H9 (cell line): ENCODE measurements at regions not wholly inside any gene's neighbourhood (a gene's known extent, or its start where the extent isn't known, plus 50 kb on each side); places are given as distances from the start of the nearest gene placed in this dataset.

Source experiments
- DNase-seq: peaks from one replicate; pipeline ENCODE4 v3.0.0-alpha.2; 2017
- H2AFZ ChIP-seq: one replicate; pipeline ENCODE4 v1.6.1; 2013; ENCODE audit warnings: mild to moderate bottlenecking, low read length, control low read depth, moderate library complexity
- H2AK5ac ChIP-seq: 2 replicates; pipeline ENCODE4 v1.6.1; 2013; ENCODE audit warnings: low read length, control low read depth, mixed read lengths; ENCODE audit not compliant: insufficient read length
- H2BK120ac ChIP-seq: one replicate; pipeline ENCODE4 v1.6.1; 2013; ENCODE audit warnings: low read depth, mild to moderate bottlenecking, low read length, control low read depth, inconsistent platforms; ENCODE audit not compliant: poor library complexity, severe bottlenecking
- H2BK12ac ChIP-seq: 2 replicates; pipeline ENCODE4 v1.6.1; 2013; ENCODE audit warnings: low read length, control low read depth, mixed read lengths, low read depth; ENCODE audit not compliant: insufficient read length
- H2BK15ac ChIP-seq: 2 replicates; pipeline ENCODE4 v1.6.1; 2013; ENCODE audit warnings: low read depth, low read length, control low read depth
- H2BK20ac ChIP-seq: one replicate; pipeline ENCODE4 v1.6.1; 2013; ENCODE audit warnings: low read depth, mild to moderate bottlenecking, low read length, control low read depth, inconsistent platforms; ENCODE audit not compliant: poor library complexity, severe bottlenecking
- H2BK5ac ChIP-seq: 2 replicates; pipeline ENCODE4 v1.6.1; 2013; ENCODE audit warnings: low read length, control low read depth, mixed read lengths; ENCODE audit not compliant: insufficient read length
- H3K14ac ChIP-seq: 2 replicates; pipeline ENCODE4 v1.6.1; 2013; ENCODE audit warnings: low read length, control low read depth; ENCODE audit not compliant: insufficient read depth
- H3K18ac ChIP-seq: 2 replicates; pipeline ENCODE4 v1.6.1; 2013; ENCODE audit warnings: low read depth, mild to moderate bottlenecking, mixed read lengths, low read length, control low read depth; ENCODE audit not compliant: insufficient read length
- H3K23ac ChIP-seq: 2 replicates; pipeline ENCODE4 v1.6.1; 2013; ENCODE audit warnings: low read length, control low read depth, mixed read lengths, low read depth; ENCODE audit not compliant: insufficient read length
- H3K23me2 ChIP-seq: 2 replicates; pipeline ENCODE4 v1.6.1; 2013; ENCODE audit warnings: low read depth, mild to moderate bottlenecking, mixed read lengths, low read length, control low read depth; ENCODE audit not compliant: insufficient read length, poor library complexity, severe bottlenecking
- H3K27ac ChIP-seq: 2 replicates; pipeline ENCODE4 v1.5.1; 2013; ENCODE audit warnings: low read length, control low read depth, mixed read lengths, low read depth; ENCODE audit not compliant: insufficient read length
- H3K27me3 ChIP-seq: 2 replicates; pipeline ENCODE4 v1.6.1; 2013; ENCODE audit warnings: low read length, control low read depth, inconsistent platforms; ENCODE audit not compliant: insufficient read depth
- H3K4ac ChIP-seq: 2 replicates; pipeline ENCODE4 v1.6.1; 2013; ENCODE audit warnings: low read depth, mild to moderate bottlenecking, control low read depth, inconsistent platforms, low read length, moderate library complexity
- H3K4me1 ChIP-seq: 2 replicates; pipeline ENCODE4 v1.6.1; 2013; ENCODE audit warnings: low read length, control low read depth, inconsistent platforms; ENCODE audit not compliant: insufficient read depth
- H3K4me2 ChIP-seq: 2 replicates; pipeline ENCODE4 v1.6.1; 2013; ENCODE audit warnings: low read length, control low read depth, mixed read lengths; ENCODE audit not compliant: insufficient read length, insufficient read depth
- H3K56ac ChIP-seq: 2 replicates; pipeline ENCODE4 v1.6.1; 2013; ENCODE audit warnings: low read depth, mild to moderate bottlenecking, mixed read lengths, low read length, control low read depth; ENCODE audit not compliant: insufficient read length
- H3K79me1 ChIP-seq: 2 replicates; pipeline ENCODE4 v1.6.1; 2013; ENCODE audit warnings: low read depth, mild to moderate bottlenecking, moderate library complexity, low read length, control low read depth, inconsistent platforms; ENCODE audit not compliant: insufficient read depth, poor library complexity, severe bottlenecking
- H3K79me2 ChIP-seq: 2 replicates; pipeline ENCODE4 v1.6.1; 2013; ENCODE audit warnings: low read length, control low read depth, inconsistent platforms; ENCODE audit not compliant: insufficient read depth
- H3K9ac ChIP-seq: 2 replicates; pipeline ENCODE4 v1.6.1; 2013; ENCODE audit warnings: low read length, control low read depth, mixed read lengths; ENCODE audit not compliant: insufficient read length; ENCODE audit errors: extremely low read depth
- H3K9me3 ChIP-seq: one replicate; pipeline ENCODE4 v1.6.1; 2013; ENCODE audit warnings: low read depth, low read length, inconsistent platforms; ENCODE audit not compliant: control insufficient read depth
- H3T11ph ChIP-seq: one replicate; pipeline ENCODE4 v1.6.1; 2013; ENCODE audit warnings: mild to moderate bottlenecking, low read length, control low read depth, inconsistent platforms
- H4K20me1 ChIP-seq: one replicate; pipeline ENCODE4 v1.6.1; 2013; ENCODE audit not compliant: control insufficient read depth, insufficient read length, insufficient read depth
- H4K5ac ChIP-seq: 2 replicates; pipeline ENCODE4 v1.6.1; 2013; ENCODE audit warnings: low read depth, mild to moderate bottlenecking, mixed read lengths, low read length, control low read depth; ENCODE audit not compliant: insufficient read length
- H4K8ac ChIP-seq: replicated peaks from 2 replicates; pipeline ENCODE4 v1.6.1; 2013; ENCODE audit warnings: low read length, control low read depth, mixed read lengths, low read depth; ENCODE audit not compliant: insufficient read length
- H4K91ac ChIP-seq: 2 replicates; pipeline ENCODE4 v1.6.1; 2013; ENCODE audit warnings: low read depth, mild to moderate bottlenecking, moderate library complexity, mixed read lengths, low read length, control low read depth; ENCODE audit not compliant: insufficient read length
- H3K27ac Mint-ChIP-seq, 3 experiments: 2 replicates in 2 of 3; 3 replicates in 1 of 3; pipeline ENCODE4 v1.8.0; 2020 to 2021; ENCODE audit warnings: mixed read lengths in 3 of 3, mild to moderate bottlenecking in 1 of 3, moderate library complexity in 1 of 3
- H3K27me3 Mint-ChIP-seq: 2 replicates; pipeline ENCODE4 v1.8.0; 2021; ENCODE audit warnings: low read depth, mild to moderate bottlenecking, moderate library complexity, mixed read lengths
- H3K36me3 Mint-ChIP-seq, 3 experiments: 2 replicates in 2 of 3; 3 replicates in 1 of 3; pipeline ENCODE4 v1.8.0; 2020 to 2021; ENCODE audit warnings: low read depth in 3 of 3, mixed read lengths in 3 of 3; ENCODE audit not compliant: insufficient read depth in 1 of 3
- H3K4me1 Mint-ChIP-seq, 2 experiments: 2 replicates each; pipeline ENCODE4 v1.8.0; 2020; ENCODE audit warnings: mixed read lengths in 2 of 2
- H3K4me3 Mint-ChIP-seq, 2 experiments: 2 replicates in 1 of 2; 3 replicates in 1 of 2; pipeline ENCODE4 v1.8.0; 2020 to 2021; ENCODE audit warnings: mild to moderate bottlenecking in 2 of 2, mixed read lengths in 2 of 2, moderate library complexity in 1 of 2
- H3K9me3 Mint-ChIP-seq, 2 experiments: 2 replicates in 1 of 2; 3 replicates in 1 of 2; pipeline ENCODE4 v1.8.0; 2020; ENCODE audit warnings: mild to moderate bottlenecking in 2 of 2, mixed read lengths in 2 of 2, moderate library complexity in 1 of 2
- WGBS: extraction: QIAGEN DNeasy Blood & Tissue Kit; methylation state at CpG from one replicate; pipeline ENCODE4 v1.1.7; 2013; ENCODE audit warnings: missing lambda C conversion rate, low lambda C conversion rate, mixed read lengths; ENCODE audit not compliant: insufficient read length; ENCODE audit errors: extremely low coverage; 5-methylcytosine and 5-hydroxymethylcytosine counted together
- TF ChIP-seq, protein P1 (sequence below): fragments of 200-600 bp; sonication (generic); conservative IDR thresholded peaks from 3 replicates; pipeline ENCODE4 v1.8.0; 2021; ENCODE audit warnings: antibody characterized with exemption, mild to moderate bottlenecking

GRCh38 chr17:45732926-45733505 is 51.1 kb upstream of the CRHR1 start:
- no peak overlapping the region for H2BK20ac ChIP-seq
- no peaks in the 10 kb centered on the region for H4K20me1 ChIP-seq
- no peaks in the 10 kb centered on the region for H3K27me3 ChIP-seq
- no peak overlapping the region; the same call in 1 of the 2 replicates for H2BK15ac ChIP-seq
- DNase-seq: peak; percentile 23
- Mint-ChIP-seq H3K4me1 (peaks cover 2% of the 10 kb centered on the region in 2 experiments; a peak in 1 of 4 replicates), H3K4me3 (no peak overlapping the region), H3K9me3 (peaks cover 15% of the 10 kb centered on the region in 2 experiments; a peak in 4 of 5 replicates), H3K36me3 (no peaks in the 10 kb centered on the region; a peak in 1 of 7 replicates), H3K27ac (peak overlapping the region in 1 of 3 experiments; percentile 56; a peak in 1 of 7 replicates), H3K27me3 (peaks cover 79% of the 10 kb centered on the region)
- H3K14ac ChIP-seq: no peak overlapping the region; the same call in 1 of the 2 replicates
- H2AFZ ChIP-seq: no peak overlapping the region
- H3K9me3 ChIP-seq: no peaks in the 10 kb centered on the region
- H4K8ac ChIP-seq: no peak overlapping the region
- no peak overlapping the region for H3K4me2 ChIP-seq
- WGBS: no CpG with 5 or more reads among the region's 6 CpGs
- no peak overlapping the region for H4K91ac ChIP-seq
- no peaks in the 10 kb centered on the region for H3K23me2 ChIP-seq
- no peaks in the 10 kb centered on the region for H3K79me1 ChIP-seq
- H3T11ph ChIP-seq: no peak overlapping the region
- H3K56ac ChIP-seq: no peak overlapping the region
- no peak overlapping the region for H2BK120ac ChIP-seq
- no peak overlapping the region for H3K4ac ChIP-seq
- no peaks in the 10 kb centered on the region for H3K79me2 ChIP-seq
- H2AK5ac ChIP-seq: no peak overlapping the region
- H3K27ac ChIP-seq: no peak overlapping the region
- no peak overlapping the region for H3K9ac ChIP-seq
- no peak overlapping the region for H3K18ac ChIP-seq
- no peak overlapping the region for H2BK12ac ChIP-seq
- no peak overlapping the region for H4K5ac ChIP-seq
- TF ChIP-seq, protein P1, sequence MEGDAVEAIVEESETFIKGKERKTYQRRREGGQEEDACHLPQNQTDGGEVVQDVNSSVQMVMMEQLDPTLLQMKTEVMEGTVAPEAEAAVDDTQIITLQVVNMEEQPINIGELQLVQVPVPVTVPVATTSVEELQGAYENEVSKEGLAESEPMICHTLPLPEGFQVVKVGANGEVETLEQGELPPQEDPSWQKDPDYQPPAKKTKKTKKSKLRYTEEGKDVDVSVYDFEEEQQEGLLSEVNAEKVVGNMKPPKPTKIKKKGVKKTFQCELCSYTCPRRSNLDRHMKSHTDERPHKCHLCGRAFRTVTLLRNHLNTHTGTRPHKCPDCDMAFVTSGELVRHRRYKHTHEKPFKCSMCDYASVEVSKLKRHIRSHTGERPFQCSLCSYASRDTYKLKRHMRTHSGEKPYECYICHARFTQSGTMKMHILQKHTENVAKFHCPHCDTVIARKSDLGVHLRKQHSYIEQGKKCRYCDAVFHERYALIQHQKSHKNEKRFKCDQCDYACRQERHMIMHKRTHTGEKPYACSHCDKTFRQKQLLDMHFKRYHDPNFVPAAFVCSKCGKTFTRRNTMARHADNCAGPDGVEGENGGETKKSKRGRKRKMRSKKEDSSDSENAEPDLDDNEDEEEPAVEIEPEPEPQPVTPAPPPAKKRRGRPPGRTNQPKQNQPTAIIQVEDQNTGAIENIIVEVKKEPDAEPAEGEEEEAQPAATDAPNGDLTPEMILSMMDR: no peak
- H2BK5ac ChIP-seq: no peak overlapping the region
- H3K4me1 ChIP-seq: no peaks in the 10 kb centered on the region
- no peak overlapping the region for H3K23ac ChIP-seq
